ENCODE measurements at regions not wholly inside any gene's neighbourhood (a gene's known extent, or its start where the extent isn't known, plus 50 kb on each side); places are given as distances from the start of the nearest gene placed in this dataset.

DNA sequence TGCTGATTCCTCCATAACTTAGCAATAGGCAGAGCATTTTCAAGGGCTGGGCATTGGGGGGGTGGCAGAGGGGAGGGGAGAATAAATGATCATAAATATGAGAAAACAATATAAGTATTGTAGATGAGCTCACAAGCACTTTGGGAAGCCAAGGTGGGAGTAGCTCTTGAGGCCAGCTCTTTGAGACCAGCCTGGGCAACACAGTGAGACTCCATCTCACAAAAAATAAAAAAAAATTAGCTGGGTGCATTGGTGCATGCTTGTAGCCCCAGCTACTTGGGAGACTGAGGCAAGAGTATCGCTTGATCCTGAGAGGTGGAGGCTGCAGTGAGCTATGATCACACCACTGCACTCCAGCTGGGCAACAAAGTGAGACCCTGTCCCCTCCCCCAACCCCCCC, 75.9 kb downstream of the MYCN start:
- TF ChIP-seq, protein P1, sequence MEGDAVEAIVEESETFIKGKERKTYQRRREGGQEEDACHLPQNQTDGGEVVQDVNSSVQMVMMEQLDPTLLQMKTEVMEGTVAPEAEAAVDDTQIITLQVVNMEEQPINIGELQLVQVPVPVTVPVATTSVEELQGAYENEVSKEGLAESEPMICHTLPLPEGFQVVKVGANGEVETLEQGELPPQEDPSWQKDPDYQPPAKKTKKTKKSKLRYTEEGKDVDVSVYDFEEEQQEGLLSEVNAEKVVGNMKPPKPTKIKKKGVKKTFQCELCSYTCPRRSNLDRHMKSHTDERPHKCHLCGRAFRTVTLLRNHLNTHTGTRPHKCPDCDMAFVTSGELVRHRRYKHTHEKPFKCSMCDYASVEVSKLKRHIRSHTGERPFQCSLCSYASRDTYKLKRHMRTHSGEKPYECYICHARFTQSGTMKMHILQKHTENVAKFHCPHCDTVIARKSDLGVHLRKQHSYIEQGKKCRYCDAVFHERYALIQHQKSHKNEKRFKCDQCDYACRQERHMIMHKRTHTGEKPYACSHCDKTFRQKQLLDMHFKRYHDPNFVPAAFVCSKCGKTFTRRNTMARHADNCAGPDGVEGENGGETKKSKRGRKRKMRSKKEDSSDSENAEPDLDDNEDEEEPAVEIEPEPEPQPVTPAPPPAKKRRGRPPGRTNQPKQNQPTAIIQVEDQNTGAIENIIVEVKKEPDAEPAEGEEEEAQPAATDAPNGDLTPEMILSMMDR (IDR thresholded peaks at IDR 0.05 in 8 of 11, conservative IDR thresholded peaks at IDR 0.05 in 3 of 11) = no peak
- no peak for TF ChIP-seq POLR2A (IDR thresholded peaks at IDR 0.05)
